Small intestine (tissue), 7 donors: ENCODE measurements at regions not wholly inside any gene's neighbourhood (a gene's known extent, or its start where the extent isn't known, plus 50 kb on each side); places are given as distances from the start of the nearest gene placed in this dataset.

Experiments used
- DNase-seq, 2 donors: peaks; one replicate each; pipeline versions ENCODE4 v3.0.0 to v3.0.0-alpha.2; 2013
- FAIRE-seq: peaks from 2 replicates; lab custom pipeline; 2012; peaks lifted over from hg19 to GRCh38; lab: Jason Lieb, UNC
- H3K27ac ChIP-seq, 3 donors: one replicate each; pipeline ENCODE4 v1.5.1; 2013; ENCODE audit warnings: low read length in 2 of 3, mild to moderate bottlenecking in 2 of 3, control low read depth in 1 of 3, inconsistent platforms in 1 of 3, low read depth in 1 of 3, moderate library complexity in 1 of 3
- H3K27me3 ChIP-seq, 3 donors: one replicate each; pipeline ENCODE4 v1.6.1; 2013; ENCODE audit warnings: low read length in 3 of 3, inconsistent platforms in 1 of 3; ENCODE audit not compliant: control insufficient read depth in 3 of 3, insufficient read depth in 3 of 3
- H3K36me3 ChIP-seq, 3 donors: one replicate each; pipeline ENCODE4 v1.6.1; 2013; ENCODE audit warnings: low read length in 3 of 3, inconsistent platforms in 1 of 3, low read depth in 1 of 3, mild to moderate bottlenecking in 1 of 3, moderate library complexity in 1 of 3; ENCODE audit not compliant: control insufficient read depth in 3 of 3, insufficient read depth in 2 of 3
- H3K4me1 ChIP-seq, 3 donors: one replicate each; pipeline ENCODE4 v1.6.1; 2013; ENCODE audit warnings: low read length in 2 of 3, inconsistent platforms in 1 of 3, low read depth in 1 of 3, mild to moderate bottlenecking in 1 of 3, moderate library complexity in 1 of 3; ENCODE audit not compliant: control insufficient read depth in 3 of 3, insufficient read depth in 2 of 3
- H3K4me3 ChIP-seq, 3 donors: one replicate each; pipeline ENCODE4 v1.5.1; 2013; ENCODE audit warnings: low read length in 3 of 3, control low read depth in 1 of 3, inconsistent platforms in 1 of 3, low read depth in 1 of 3, mild to moderate bottlenecking in 1 of 3, moderate library complexity in 1 of 3
- H3K9me3 ChIP-seq, 2 donors: one replicate each; pipeline ENCODE4 v1.6.1; 2013; ENCODE audit warnings: low read depth in 1 of 2, low read length in 1 of 2; ENCODE audit not compliant: control insufficient read depth in 2 of 2, insufficient read depth in 1 of 2
- WGBS, 3 donors: extraction: QIAGEN DNeasy Blood & Tissue Kit; methylation state at CpG; one replicate each; pipeline ENCODE4 v1.1.7; 2013; 5-methylcytosine and 5-hydroxymethylcytosine counted together
- donor health status: healthy with polysubstance abuse.
- donor health status: control.
- donor health status: control.
- donor health status: Bipolar disorder and iron deficiency.
- donor health status: healthy.

- Histone ChIP-seq H3K4me1 (peaks cover 0 to 3% (median 2%) of the 10 kb centered on the region in 3 donors), H3K4me3 (no peak overlapping the region), H3K27ac (peak overlapping the region in 1 of 3 donors; percentile 81), H3K36me3 (no peaks in the 10 kb centered on the region), H3K27me3 (no peaks in the 10 kb centered on the region), H3K9me3 (no peaks in the 10 kb centered on the region)
- FAIRE-seq, result no peak
- no peak for DNase-seq
- 92 to 100% (median 97%) methylated on average over 1 of the region's 1 CpG for WGBS, 3 donors
Observed at GRCh38 chr6:137768935-137769334, 98.1 kb upstream of the TNFAIP3 start.

DNA sequence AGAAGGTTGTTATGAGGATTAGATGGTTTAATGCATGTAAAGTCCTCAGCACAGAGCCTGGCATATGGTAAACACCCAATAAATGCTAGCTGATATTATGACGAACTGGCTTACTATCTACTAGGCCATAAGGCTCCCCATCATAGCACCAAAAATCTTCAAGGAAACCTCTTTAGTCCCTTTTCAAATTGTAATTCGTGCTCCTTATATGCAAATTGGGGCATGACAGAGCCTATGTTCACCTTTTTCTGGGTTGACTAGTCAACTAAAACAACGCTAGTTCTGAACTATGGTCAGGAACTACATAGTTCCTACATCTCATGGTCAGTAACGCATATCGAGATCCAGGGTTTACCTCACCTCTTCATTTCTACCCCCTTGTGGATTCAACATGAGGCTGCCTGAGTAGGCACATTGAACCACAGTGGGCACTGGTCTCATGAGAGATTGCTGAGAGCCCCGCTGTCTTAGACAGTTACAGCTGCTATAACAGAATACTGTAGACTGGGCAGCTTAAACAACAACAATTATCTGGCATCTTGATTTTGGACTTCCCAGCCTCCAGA, 97.2 kb upstream of the TNFAIP3 start:
- Histone ChIP-seq H3K27me3 (no peaks in the 10 kb centered on the region), H3K36me3 (no peaks in the 10 kb centered on the region), H3K4me1 (peaks cover 0 to 3% (median 2%) of the 10 kb centered on the region in 3 donors), H3K4me3 (no peak overlapping the region), H3K9me3 (no peaks in the 10 kb centered on the region), H3K27ac (no peak overlapping the region)
- DNase-seq, result no peak
- no peak for FAIRE-seq
- WGBS, 3 donors, result 90 to 93% (median 91%) methylated on average over 6 of the region's 6 CpGs

DNA sequence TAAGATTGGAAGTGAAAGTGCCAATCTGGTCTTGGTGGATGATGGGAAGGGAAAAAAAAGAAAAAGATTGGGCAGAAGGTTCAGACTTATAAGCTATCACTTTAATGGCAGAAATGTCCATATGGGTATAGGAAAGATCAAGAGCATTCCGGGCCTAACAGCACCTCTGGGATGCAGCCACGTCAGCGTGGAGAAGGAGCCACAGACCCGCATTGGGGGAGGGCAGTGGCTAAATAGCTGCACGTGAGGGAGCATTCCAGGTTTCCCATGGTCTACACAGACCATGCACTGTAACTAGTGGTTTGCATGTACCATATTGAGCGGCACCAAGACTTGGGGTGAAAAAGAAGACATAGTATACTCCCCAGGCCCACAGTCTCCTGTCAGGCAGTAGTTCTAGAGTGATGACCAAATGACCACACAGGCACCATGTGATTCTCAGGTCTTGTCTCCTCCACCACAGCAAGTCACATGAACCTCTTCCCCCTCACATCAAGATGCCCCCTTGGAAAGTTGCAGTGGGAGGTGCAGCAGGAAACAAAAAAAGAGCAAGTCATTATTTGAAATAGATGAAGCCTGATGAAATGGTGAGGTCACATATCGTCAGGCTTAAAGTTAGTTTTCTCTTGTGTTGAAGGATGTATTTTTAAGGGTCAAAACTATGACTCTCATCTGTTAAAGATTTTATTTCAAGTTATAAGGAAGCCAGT, 94.4 kb upstream of the TNFAIP3 start:
- Histone ChIP-seq H3K9me3 (no peaks in the 10 kb centered on the region), H3K4me1 (peaks cover 0 to 3% (median 2%) of the 10 kb centered on the region in 3 donors), H3K27me3 (no peaks in the 10 kb centered on the region), H3K27ac (no peak overlapping the region), H3K4me3 (no peak overlapping the region), H3K36me3 (no peaks in the 10 kb centered on the region)
- FAIRE-seq (no peak), DNase-seq (no peak)
- WGBS, 3 donors, result 93 to 96% (median 96%) methylated on average over 7 of the region's 7 CpGs

DNA sequence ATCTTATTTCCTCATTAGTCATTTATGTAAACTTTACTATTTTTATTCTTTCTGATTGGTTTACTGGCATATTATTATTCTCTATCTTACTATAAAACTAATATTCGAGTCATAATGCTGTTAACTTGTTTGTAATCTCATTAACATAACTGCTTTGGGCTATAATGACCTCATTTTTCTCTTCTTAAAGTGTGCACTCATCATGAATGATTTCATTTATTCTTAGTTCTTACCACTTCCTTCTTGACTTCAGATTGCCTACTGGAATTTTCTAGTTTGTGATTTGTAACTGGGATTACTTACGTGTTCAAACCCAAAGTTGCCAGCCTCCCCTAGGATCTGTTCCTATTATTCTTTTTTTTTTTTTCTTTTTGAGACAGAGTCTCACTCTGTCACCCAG, 91.8 kb upstream of the TNFAIP3 start:
- DNase-seq (no peak), FAIRE-seq (no peak)
- 65 to 77% (median 74%) methylated on average over 2 of the region's 2 CpGs for WGBS, 3 donors
- H3K27ac ChIP-seq, result no peak overlapping the region
- no peaks in the 10 kb centered on the region for H3K36me3 ChIP-seq
- H3K4me3 ChIP-seq, result no peak overlapping the region
- H3K27me3 ChIP-seq, result no peaks in the 10 kb centered on the region
- no peaks in the 10 kb centered on the region for H3K9me3 ChIP-seq
- H3K4me1 ChIP-seq, result no peaks in the 10 kb centered on the region

DNA sequence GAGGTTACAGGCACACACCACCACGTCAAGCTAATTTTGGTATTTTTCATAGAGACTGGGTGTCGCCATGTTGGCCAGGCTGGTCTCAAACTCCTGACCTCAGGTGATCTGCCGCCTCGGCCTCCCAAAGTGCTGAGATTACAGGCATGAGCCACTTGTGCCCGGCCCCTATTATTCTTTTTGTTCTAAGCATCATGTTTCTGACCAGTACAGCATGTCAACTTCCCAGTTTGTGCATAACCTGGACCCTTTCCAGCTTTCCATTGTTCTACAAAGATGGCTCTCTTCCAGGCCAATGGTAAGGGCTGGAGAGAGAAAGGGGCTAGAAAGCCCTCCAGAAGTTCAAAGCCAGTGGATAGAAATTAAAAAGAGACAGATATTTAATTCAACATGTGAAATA, 91.3 kb upstream of the TNFAIP3 start:
- Histone ChIP-seq H3K9me3 (no peaks in the 10 kb centered on the region), H3K4me3 (no peak overlapping the region), H3K27me3 (no peaks in the 10 kb centered on the region), H3K4me1 (no peaks in the 10 kb centered on the region), H3K36me3 (no peaks in the 10 kb centered on the region), H3K27ac (no peak overlapping the region)
- no peak for DNase-seq
- FAIRE-seq, result no peak
- 85 to 98% (median 95%) methylated on average over 5 of the region's 5 CpGs for WGBS, 3 donors

- FAIRE-seq, result no peak
- Histone ChIP-seq H3K4me3 (no peak overlapping the region), H3K9me3 (no peaks in the 10 kb centered on the region), H3K36me3 (no peaks in the 10 kb centered on the region), H3K27me3 (no peaks in the 10 kb centered on the region), H3K4me1 (no peaks in the 10 kb centered on the region), H3K27ac (peak overlapping the region in 1 of 3 donors; percentile 45)
- 89 to 94% (median 93%) methylated on average over 9 of the region's 9 CpGs for WGBS, 3 donors
- no peak for DNase-seq
Observed at GRCh38 chr6:137776256-137776655, 90.8 kb upstream of the TNFAIP3 start.

DNA sequence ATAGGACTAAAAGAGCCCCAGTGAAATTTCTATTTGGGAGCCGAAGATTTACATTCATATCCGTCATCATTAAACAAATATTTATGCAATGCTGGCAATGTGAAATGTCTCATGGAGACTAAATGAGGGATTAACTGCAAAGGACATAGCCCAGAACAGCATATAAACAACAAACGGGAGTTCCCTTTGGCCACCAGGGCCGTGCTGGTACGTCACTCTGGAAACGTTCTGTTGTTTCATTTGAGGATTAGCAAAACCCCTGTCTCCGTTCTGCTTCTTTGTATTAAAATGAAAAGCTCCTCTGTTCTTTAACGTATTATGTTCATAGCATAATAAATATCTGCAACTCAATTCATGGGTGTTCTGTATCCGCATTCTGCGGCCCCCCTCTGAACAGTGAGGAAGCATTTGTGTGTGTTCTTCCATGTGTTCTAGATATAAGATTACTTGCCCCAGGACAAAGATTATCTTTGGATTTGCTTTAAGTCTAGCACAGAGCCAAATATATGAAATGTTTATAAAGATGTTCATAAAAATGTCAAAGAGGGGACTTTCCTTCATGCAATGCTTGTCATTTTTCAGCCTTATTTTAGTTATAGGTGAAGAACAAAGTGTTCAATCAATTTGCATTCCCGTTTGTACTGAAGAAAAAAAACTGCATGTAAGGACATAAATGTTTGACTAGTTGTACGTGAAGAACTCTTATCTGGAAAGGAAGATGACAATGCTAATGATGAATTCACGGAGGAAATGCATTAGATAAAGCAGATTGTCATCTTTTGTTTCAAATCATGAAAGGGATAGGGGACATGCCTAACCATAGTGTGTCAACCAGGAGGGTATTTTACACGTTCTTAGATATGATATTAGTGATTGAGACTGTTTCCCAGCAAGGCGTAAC, 90.0 kb upstream of the TNFAIP3 start:
- no peaks in the 10 kb centered on the region for H3K27me3 ChIP-seq
- 58 to 71% (median 67%) methylated on average over 15 of the region's 15 CpGs for WGBS, 3 donors
- no peaks in the 10 kb centered on the region for H3K4me1 ChIP-seq
- FAIRE-seq, result no peak
- DNase-seq, result no peak
- H3K36me3 ChIP-seq, result no peaks in the 10 kb centered on the region
- H3K27ac ChIP-seq, result peak overlapping the region in 1 of 3 donors; percentile 18
- no peak overlapping the region for H3K4me3 ChIP-seq
- no peaks in the 10 kb centered on the region for H3K9me3 ChIP-seq

- DNase-seq (no peak), FAIRE-seq (no peak)
- Histone ChIP-seq H3K36me3 (no peaks in the 10 kb centered on the region), H3K27ac (no peak overlapping the region), H3K27me3 (no peaks in the 10 kb centered on the region), H3K9me3 (no peaks in the 10 kb centered on the region), H3K4me3 (no peak overlapping the region), H3K4me1 (no peaks in the 10 kb centered on the region)
- 85 to 100% (median 100%) methylated on average over 1 of the region's 1 CpG for WGBS, 3 donors
Observed at GRCh38 chr6:137777687-137778075, 89.4 kb upstream of the TNFAIP3 start.
